Skeletal muscle cell (primary cell): ENCODE measurements at regions not wholly inside any gene's neighbourhood (a gene's known extent, or its start where the extent isn't known, plus 50 kb on each side); places are given as distances from the start of the nearest gene placed in this dataset.
A peak's percentile ranks its signal among the peaks of the same experiment; 100 is the strongest.

Source experiments
- DNase-seq: peaks from one replicate; pipeline ENCODE4 v3.0.0-alpha.2; 2010; ENCODE audit warnings: low read depth
- H3K4me3 ChIP-seq: 2 replicates; pipeline ENCODE4 v1.5.1; 2011; ENCODE audit warnings: low read depth, mild to moderate bottlenecking, control low read depth, low read length, moderate library complexity

GRCh38 chr5:167122267-167122666, 1169.2 kb upstream of the WWC1 start:
- no peak for DNase-seq
- H3K4me3 ChIP-seq, result no peak overlapping the region

- no peak overlapping the region for H3K4me3 ChIP-seq
- DNase-seq, result no peak
Observed at GRCh38 chr5:167123126-167123525, 1168.3 kb upstream of the WWC1 start.

DNA sequence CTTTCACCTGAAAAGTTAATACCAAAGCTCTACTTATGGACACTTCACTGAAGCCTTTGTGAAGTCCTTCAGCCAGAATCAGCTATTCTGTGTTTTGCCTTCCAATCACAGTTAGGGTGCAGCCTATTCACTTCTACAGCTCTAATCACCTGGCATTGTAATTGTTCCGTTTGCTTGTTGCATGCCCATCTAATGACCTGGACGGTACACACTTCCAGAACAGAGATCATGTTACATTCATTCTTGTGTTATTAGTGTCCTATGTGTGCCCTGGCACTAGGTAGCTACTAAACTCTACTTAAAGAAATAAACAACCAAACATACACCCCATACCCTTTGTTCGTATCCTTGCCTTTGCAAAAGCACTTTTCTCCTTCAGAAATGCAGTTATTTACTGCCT, 1162.9 kb upstream of the WWC1 start:
- DNase-seq, result no peak
- no peak overlapping the region for H3K4me3 ChIP-seq

DNA sequence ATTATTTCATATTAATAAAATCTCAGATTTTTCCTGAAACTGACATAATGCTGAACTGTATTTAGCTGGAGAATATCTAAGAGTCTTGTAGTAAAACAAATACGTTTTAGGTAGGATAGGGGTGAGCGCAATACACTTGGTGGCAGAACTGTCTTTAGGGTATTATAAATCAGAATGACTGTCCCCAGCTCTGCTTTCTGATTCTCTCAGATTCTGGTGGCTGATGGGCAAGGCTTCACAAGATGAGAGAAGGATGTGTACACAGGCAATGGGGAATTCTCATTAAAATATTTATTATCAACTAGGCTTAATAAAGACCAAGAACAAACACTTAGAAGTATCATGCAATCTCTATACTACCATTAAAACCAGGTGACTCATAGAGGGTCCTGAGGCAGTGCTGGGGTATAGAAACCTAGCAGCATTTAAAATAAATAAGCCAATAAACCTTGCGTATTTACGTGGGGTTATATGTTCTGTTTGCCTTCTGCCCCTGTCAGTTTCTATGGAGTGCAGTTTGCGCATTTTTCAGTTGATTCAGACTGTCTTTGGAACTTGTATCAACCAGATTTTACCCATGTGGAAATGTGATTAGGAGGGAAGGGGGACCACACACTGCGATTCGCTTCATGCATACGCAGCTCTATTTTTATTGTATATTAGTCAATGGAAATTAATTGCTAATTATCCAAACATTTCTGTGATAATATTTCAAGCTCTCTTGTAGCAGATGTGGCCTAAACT, 1150.7 kb upstream of the WWC1 start:
- no peak overlapping the region for H3K4me3 ChIP-seq
- no peak for DNase-seq

DNA sequence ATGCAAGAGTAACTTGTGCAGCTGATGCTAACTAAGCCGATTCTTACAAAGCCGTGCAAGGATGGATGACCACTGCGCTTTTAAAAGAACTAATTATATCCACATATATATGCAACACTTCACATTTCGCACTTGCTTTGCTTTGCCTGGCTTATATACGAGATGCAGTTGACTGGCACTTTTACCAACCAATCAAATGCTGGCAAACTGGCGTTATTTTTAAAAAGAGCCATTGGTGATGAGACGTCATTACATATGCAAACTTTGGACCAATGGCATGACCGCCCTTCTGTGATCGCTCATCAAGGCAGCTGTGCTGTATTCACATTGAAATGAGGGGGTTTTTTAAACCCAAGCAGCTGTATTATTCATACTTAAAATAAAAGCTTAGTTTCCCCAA, 1147.7 kb upstream of the WWC1 start:
- DNase-seq, result no peak
- H3K4me3 ChIP-seq, result no peak overlapping the region

DNA sequence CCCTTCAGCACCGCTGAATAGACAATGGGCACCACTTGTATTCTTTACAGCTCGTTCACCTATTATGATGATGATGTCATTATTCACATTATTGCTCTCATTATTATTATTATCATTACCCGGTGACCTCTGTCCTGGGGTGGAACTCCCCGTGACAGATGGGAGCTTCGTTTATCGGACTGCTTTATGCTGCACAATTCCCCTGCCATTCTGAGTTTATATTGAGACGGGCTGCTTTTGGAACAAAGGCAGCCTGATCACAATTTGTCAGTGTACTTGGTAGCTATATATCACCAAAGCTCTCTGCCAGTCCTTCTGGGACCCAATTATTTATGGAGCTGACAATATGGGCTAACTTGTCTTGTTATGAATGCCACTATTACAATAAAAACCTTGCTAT, 1145.6 kb upstream of the WWC1 start:
- no peak for DNase-seq

GRCh38 chr5:167147879-167148278, 1143.6 kb upstream of the WWC1 start:
- no peak overlapping the region for H3K4me3 ChIP-seq
- DNase-seq, result peak; percentile 1

More for the DNA sequence above, 1145.6 kb upstream of the WWC1 start:
- H3K4me3 ChIP-seq, result no peak overlapping the region

- no peak for DNase-seq
- no peak overlapping the region for H3K4me3 ChIP-seq
Observed at GRCh38 chr5:167150661-167151060, 1140.8 kb upstream of the WWC1 start.

DNA sequence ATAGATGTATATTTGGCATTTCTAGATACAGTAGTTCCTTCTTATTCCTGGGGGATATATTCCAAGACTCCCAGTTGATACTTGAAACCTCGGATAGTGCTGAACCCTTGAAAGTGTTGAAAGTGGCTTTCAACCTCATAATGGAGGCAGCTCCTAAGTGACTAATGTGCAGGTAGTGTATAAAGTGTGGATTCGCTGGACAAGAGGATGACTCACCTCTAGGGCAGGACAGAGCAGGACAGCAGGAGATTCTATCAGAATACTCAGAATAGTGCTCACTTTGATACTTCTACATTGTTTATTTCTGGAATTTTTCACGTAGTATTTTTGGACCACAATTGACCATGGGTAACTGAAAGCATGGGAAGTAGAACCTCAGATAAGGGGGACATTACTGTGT, 1138.9 kb upstream of the WWC1 start:
- H3K4me3 ChIP-seq, result no peak overlapping the region
- no peak for DNase-seq

DNA sequence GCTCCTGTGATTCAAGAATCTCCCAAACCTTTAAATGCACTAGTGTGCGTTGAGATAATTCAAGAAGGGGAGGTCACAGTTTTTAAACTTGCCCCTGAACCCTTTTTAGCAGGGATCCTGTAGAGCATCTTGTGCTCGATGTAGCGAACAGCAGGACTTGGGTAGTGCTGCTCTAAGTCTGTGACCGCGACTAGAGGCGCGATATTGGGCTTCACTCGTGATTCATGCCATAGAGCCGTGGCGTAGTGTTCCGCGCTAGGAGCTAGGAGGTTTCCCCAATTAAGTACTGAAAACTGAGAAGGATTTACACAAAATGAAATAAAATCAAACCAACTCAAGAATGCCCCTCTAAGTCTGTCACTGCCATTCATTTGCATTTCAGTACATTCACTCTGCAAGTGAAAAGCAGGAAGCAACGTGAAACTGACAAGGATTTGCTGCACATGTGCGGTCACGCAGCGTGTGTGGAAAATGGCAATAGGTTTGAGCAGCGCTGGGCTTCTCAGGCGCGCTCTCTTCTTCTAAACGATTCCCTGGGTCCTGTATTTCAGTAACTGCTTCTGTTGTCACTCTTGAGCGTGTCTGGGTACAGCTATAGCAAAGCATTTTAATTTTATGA, 1135.9 kb upstream of the WWC1 start:
- DNase-seq, result no peak
- no peak overlapping the region for H3K4me3 ChIP-seq

GRCh38 chr5:167156446-167156845, 1135.0 kb upstream of the WWC1 start:
- DNase-seq, result no peak
- H3K4me3 ChIP-seq, result no peak overlapping the region

DNA sequence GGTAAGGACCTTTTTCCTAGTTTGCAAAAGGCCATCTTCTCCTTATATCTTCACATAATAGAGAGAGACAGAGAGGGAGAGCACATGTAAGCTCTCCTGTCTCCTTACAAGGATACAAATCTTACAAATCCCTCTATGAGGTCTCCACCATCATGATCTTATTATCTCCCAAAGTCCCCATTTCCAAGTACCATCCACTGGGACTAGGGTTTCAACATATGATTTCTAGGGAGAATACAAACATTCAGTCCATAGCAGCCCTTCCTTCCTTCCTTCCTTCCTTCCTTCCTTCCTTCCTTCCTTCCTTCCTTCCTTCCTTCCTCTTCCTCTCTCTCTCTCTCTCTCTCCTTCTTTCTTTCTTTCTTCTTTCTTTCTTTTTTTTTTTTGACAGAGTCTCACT, 1132.9 kb upstream of the WWC1 start:
- H3K4me3 ChIP-seq, result no peak overlapping the region
- DNase-seq, result no peak

- DNase-seq, result no peak
- H3K4me3 ChIP-seq, result no peak overlapping the region
Observed at GRCh38 chr5:167160388-167160787, 1131.1 kb upstream of the WWC1 start.

GRCh38 chr5:167166696-167167095, 1124.7 kb upstream of the WWC1 start:
- no peak for DNase-seq
- no peak overlapping the region for H3K4me3 ChIP-seq

DNA sequence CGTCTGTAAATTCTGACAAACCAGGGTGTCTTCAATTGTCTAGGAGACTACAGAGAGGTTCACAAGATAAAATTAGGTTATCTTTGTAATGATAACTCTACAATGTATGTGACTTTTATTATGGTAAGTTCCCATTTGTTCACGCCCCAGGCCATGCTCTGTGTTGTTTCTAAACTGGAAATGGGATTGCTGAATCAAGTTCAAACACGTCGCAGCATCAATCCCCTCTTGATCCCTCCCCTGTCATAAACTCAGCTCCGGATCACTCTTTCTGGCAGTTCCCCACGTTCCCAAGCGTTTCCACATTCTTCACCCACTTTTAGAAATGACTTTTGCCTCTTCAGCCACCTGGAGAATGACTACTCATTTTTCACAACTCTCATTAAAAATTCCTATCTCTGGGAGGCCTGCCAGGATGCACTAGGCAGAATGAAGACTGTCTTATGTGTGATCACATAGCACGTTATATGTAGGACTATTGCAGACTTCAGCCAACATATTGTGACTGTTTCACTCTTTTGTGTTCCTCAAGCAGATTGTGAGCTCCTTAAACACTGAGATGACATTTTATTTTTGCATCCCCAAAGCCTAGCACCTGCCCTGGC, 1124.2 kb upstream of the WWC1 start:
- peak; percentile 31 for DNase-seq
- H3K4me3 ChIP-seq, result no peak overlapping the region

GRCh38 chr5:167168971-167169370, 1122.5 kb upstream of the WWC1 start:
- no peak overlapping the region for H3K4me3 ChIP-seq
- no peak for DNase-seq

- DNase-seq, result no peak
- no peak overlapping the region for H3K4me3 ChIP-seq
Observed at GRCh38 chr5:167171056-167171455, 1120.4 kb upstream of the WWC1 start.

- DNase-seq, result no peak
- no peak overlapping the region for H3K4me3 ChIP-seq
Observed at GRCh38 chr5:167177736-167178135, 1113.7 kb upstream of the WWC1 start.

- H3K4me3 ChIP-seq, result no peak overlapping the region
- no peak for DNase-seq
Observed at GRCh38 chr5:167180906-167181305, 1110.5 kb upstream of the WWC1 start.

DNA sequence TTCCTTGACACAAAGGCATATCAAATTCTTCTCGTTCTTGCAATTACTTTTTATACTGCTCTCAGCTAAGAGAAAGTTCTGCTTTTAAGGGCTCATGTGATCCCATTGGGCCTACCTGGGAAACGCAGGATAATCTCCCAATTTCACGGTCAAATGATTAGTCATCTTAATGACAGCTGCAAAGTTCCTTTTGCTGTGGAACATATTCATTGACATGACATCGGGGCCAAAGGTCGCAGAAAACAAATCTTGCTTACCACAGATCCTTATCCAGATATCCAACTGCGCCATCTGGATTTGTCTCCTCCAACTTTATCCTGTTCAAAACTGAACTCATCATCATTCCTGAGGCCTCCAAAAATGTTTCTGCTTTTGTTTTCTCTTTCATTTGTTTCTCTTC, 1085.6 kb upstream of the WWC1 start:
- no peak overlapping the region for H3K4me3 ChIP-seq
- DNase-seq, result no peak

DNA sequence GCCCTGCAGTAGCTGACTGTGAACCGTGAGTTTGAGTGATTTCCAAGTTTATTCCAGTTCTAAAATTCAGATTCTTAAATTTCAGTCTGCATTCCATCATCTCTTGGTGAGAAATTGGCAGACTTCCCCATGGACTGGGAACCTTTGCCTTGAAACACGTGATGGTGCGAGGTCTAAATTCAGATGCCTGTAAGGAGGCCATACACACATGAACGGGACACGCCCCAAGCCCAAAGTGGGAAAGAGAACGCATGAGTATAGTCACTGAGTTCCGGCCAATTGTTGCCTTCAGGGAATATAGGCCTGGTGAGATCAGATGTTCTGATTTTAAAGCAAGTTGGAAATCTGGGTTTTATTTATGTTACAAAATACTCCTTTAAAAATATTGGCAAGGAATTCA, 1084.4 kb upstream of the WWC1 start:
- DNase-seq, result peak; percentile 89
- no peak overlapping the region for H3K4me3 ChIP-seq
